H1 (cell line): ENCODE measurements at regions not wholly inside any gene's neighbourhood (a gene's known extent, or its start where the extent isn't known, plus 50 kb on each side); places are given as distances from the start of the nearest gene placed in this dataset.

Experiments
- CTCF ChIA-PET: fragments of 300-600 bp; sonication (Branson Sonifier 250); formaldehyde crosslinking; loops from one replicate; lab custom pipeline; 2021; ENCODE audit not compliant: partially characterized antibody; lab: Charles Lee
- POLR2A ChIA-PET: fragments of 300-600 bp; sonication (Branson Sonifier 250); formaldehyde crosslinking; loops from one replicate; lab custom pipeline; 2021; ENCODE audit warnings: inconsistent platforms; ENCODE audit not compliant: partially characterized antibody; lab: Charles Lee
- DNase-seq, 2 experiments: peaks; one replicate each; pipeline versions ENCODE4 v3.0.0 to v3.0.0-alpha.2; 2010 to 2022; ENCODE audit warnings: low spot score in 2 of 2, low read depth in 1 of 2, mixed read lengths in 1 of 2
- FAIRE-seq: peaks from 2 replicates; lab custom pipeline; 2011; peaks lifted over from hg19 to GRCh38; lab: Jason Lieb, UNC
- H2AFZ ChIP-seq: 2 replicates; pipeline ENCODE4 v1.8.1; 2012; ENCODE audit warnings: low read length, inconsistent platforms
- H2AK5ac ChIP-seq: 2 replicates; pipeline ENCODE4 v1.6.1; 2013; ENCODE audit warnings: low read depth, low read length
- H2BK120ac ChIP-seq: replicated peaks from 2 replicates; pipeline ENCODE3; 2013; ENCODE audit warnings: low read depth, low read length, inconsistent platforms
- H2BK12ac ChIP-seq: 2 replicates; pipeline ENCODE4 v1.6.1; 2013; ENCODE audit warnings: low read depth, low read length
- H2BK15ac ChIP-seq: 2 replicates; pipeline ENCODE4 v1.6.1; 2013; ENCODE audit warnings: low read length
- H2BK20ac ChIP-seq: 2 replicates; pipeline ENCODE4 v1.6.1; 2013; ENCODE audit warnings: low read length
- H2BK5ac ChIP-seq: 2 replicates; pipeline ENCODE4 v1.6.1; 2013; ENCODE audit warnings: low read depth, low read length
- H3K14ac ChIP-seq: 2 replicates; pipeline ENCODE4 v1.6.1; 2013; ENCODE audit warnings: inconsistent platforms; ENCODE audit not compliant: insufficient read length
- H3K18ac ChIP-seq: 2 replicates; pipeline ENCODE4 v1.6.1; 2013; ENCODE audit warnings: low read length; ENCODE audit errors: extremely low read depth
- H3K23ac ChIP-seq: 2 replicates; pipeline ENCODE4 v1.6.1; 2013; ENCODE audit warnings: inconsistent platforms; ENCODE audit not compliant: insufficient read length
- H3K23me2 ChIP-seq: 2 replicates; pipeline ENCODE4 v1.6.1; 2013; ENCODE audit warnings: low read depth, low read length
- H3K27ac ChIP-seq: 2 replicates; pipeline ENCODE4 v1.6.1; 2011; ENCODE audit warnings: low read depth, low read length, inconsistent platforms
- H3K27me3 ChIP-seq, 4 experiments: replicated peaks in 1 of 4; 1 replicate in 1 of 4; 2 replicates in 3 of 4; pipeline versions ENCODE4 v1.6.1 to v1.8.1; 2011 to 2013; ENCODE audit warnings: low read length in 3 of 4, mild to moderate bottlenecking in 3 of 4, inconsistent platforms in 2 of 4, mixed read lengths in 2 of 4, moderate library complexity in 1 of 4; ENCODE audit not compliant: control insufficient read depth in 3 of 4, insufficient read depth in 3 of 4; ENCODE audit errors: extremely low read depth in 1 of 4
- H3K36me3 ChIP-seq, 4 experiments: 2 replicates each; pipeline versions ENCODE4 v1.6.1 to v1.8.1; 2011 to 2013; ENCODE audit warnings: mild to moderate bottlenecking in 4 of 4, low read length in 3 of 4, moderate library complexity in 2 of 4, control low read depth in 1 of 4, inconsistent platforms in 1 of 4; ENCODE audit not compliant: insufficient read depth in 4 of 4, control insufficient read depth in 2 of 4
- H3K4ac ChIP-seq: replicated peaks from 2 replicates; pipeline ENCODE3; 2013; ENCODE audit warnings: low read length, low read depth, mixed read lengths, inconsistent platforms; ENCODE audit not compliant: insufficient read length
- H3K4me1 ChIP-seq, 4 experiments: replicated peaks in 1 of 4; 1 replicate in 1 of 4; 2 replicates in 3 of 4; pipeline versions ENCODE4 v1.6.1 to v1.8.1; 2011 to 2013; ENCODE audit warnings: low read length in 3 of 4, inconsistent platforms in 2 of 4, mixed read lengths in 1 of 4; ENCODE audit not compliant: insufficient read depth in 4 of 4, control insufficient read depth in 3 of 4
- H3K4me2 ChIP-seq, 2 experiments: 2 replicates each; pipeline versions ENCODE4 v1.6.1 to v1.8.1; 2011 to 2013; ENCODE audit warnings: low read depth in 2 of 2, low read length in 2 of 2, control low read depth in 1 of 2, inconsistent platforms in 1 of 2, mild to moderate bottlenecking in 1 of 2; ENCODE audit not compliant: insufficient read depth in 1 of 2
- H3K4me3 ChIP-seq, 4 experiments: fragments of 200-600, 300-600 bp in 1 of 4; sonication (generic), shearing (Covaris generic), sonication (Bioruptor Twin) in 1 of 4; 2 replicates each; pipeline versions ENCODE4 v1.5.1 to v1.8.1; 2011 to 2016; ENCODE audit warnings: low read length in 4 of 4, low read depth in 3 of 4, control low read depth in 2 of 4, inconsistent platforms in 2 of 4, mild to moderate bottlenecking in 2 of 4, mixed read lengths in 1 of 4, moderate library complexity in 1 of 4; ENCODE audit not compliant: insufficient read depth in 2 of 4; ENCODE audit errors: extremely low read depth in 1 of 4
- H3K56ac ChIP-seq: replicated peaks from 2 replicates; pipeline ENCODE3; 2013; ENCODE audit warnings: low read depth, mild to moderate bottlenecking, mixed read lengths, low read length, inconsistent platforms; ENCODE audit not compliant: insufficient read length
- H3K79me1 ChIP-seq: 2 replicates; pipeline ENCODE4 v1.6.1; 2013; ENCODE audit warnings: low read depth, low read length, control low read depth
- H3K79me2 ChIP-seq, 2 experiments: 2 replicates each; pipeline versions ENCODE4 v1.6.1 to v1.8.1; 2012 to 2013; ENCODE audit warnings: low read length in 2 of 2, mild to moderate bottlenecking in 2 of 2, inconsistent platforms in 1 of 2; ENCODE audit not compliant: insufficient read depth in 2 of 2, control insufficient read depth in 1 of 2
- H3K9ac ChIP-seq, 4 experiments: replicated peaks in 1 of 4; 1 replicate in 1 of 4; 2 replicates in 3 of 4; pipeline versions ENCODE4 v1.6.1 to v1.8.1; 2011 to 2013; ENCODE audit warnings: low read depth in 3 of 4, low read length in 3 of 4, control low read depth in 2 of 4, mild to moderate bottlenecking in 2 of 4, moderate library complexity in 2 of 4, inconsistent platforms in 1 of 4; ENCODE audit errors: extremely low read depth in 1 of 4
- H3K9me3 ChIP-seq, 2 experiments: 2 replicates each; pipeline versions ENCODE4 v1.6.1 to v1.8.1; 2012 to 2013; ENCODE audit warnings: mild to moderate bottlenecking in 2 of 2, moderate library complexity in 2 of 2, control low read depth in 1 of 2, inconsistent platforms in 1 of 2, low read depth in 1 of 2, low read length in 1 of 2, mixed read lengths in 1 of 2; ENCODE audit not compliant: insufficient read depth in 2 of 2
- H4K20me1 ChIP-seq, 2 experiments: replicated peaks in 1 of 2; 2 replicates each; pipeline versions ENCODE3 to v1.8.1; 2011 to 2013; ENCODE audit warnings: inconsistent platforms in 2 of 2, low read length in 2 of 2, mild to moderate bottlenecking in 1 of 2; ENCODE audit not compliant: insufficient read depth in 2 of 2, control insufficient read depth in 1 of 2
- H4K5ac ChIP-seq: 2 replicates; pipeline ENCODE4 v1.6.1; 2013; ENCODE audit warnings: low read length, low read depth, mixed read lengths, inconsistent platforms; ENCODE audit not compliant: insufficient read length
- H4K8ac ChIP-seq: 2 replicates; pipeline ENCODE4 v1.8.0; 2013; ENCODE audit warnings: mild to moderate bottlenecking, moderate library complexity, low read length, inconsistent platforms; ENCODE audit not compliant: insufficient read depth; ENCODE audit errors: extremely low read depth
- H4K91ac ChIP-seq: replicated peaks from 2 replicates; pipeline ENCODE3; 2013; ENCODE audit warnings: low read length, mixed read lengths, inconsistent platforms; ENCODE audit not compliant: insufficient read length
- WGBS, 2 experiments: shearing (Covaris generic) in 1 of 2; methylation state at CpG; one replicate each; pipeline versions ENCODE4 v1.1.6 to v1.1.7; 2013 to 2015; ENCODE audit warnings: low lambda C conversion rate in 2 of 2, mixed read lengths in 2 of 2, inconsistent platforms in 1 of 2, low coverage in 1 of 2, missing lambda C conversion rate in 1 of 2; ENCODE audit not compliant: insufficient replicate concordance in 2 of 2, insufficient coverage in 1 of 2, insufficient read length in 1 of 2; ENCODE audit errors: extremely low coverage in 1 of 2, missing lambda C conversion rate in 1 of 2; 5-methylcytosine and 5-hydroxymethylcytosine counted together

DNA sequence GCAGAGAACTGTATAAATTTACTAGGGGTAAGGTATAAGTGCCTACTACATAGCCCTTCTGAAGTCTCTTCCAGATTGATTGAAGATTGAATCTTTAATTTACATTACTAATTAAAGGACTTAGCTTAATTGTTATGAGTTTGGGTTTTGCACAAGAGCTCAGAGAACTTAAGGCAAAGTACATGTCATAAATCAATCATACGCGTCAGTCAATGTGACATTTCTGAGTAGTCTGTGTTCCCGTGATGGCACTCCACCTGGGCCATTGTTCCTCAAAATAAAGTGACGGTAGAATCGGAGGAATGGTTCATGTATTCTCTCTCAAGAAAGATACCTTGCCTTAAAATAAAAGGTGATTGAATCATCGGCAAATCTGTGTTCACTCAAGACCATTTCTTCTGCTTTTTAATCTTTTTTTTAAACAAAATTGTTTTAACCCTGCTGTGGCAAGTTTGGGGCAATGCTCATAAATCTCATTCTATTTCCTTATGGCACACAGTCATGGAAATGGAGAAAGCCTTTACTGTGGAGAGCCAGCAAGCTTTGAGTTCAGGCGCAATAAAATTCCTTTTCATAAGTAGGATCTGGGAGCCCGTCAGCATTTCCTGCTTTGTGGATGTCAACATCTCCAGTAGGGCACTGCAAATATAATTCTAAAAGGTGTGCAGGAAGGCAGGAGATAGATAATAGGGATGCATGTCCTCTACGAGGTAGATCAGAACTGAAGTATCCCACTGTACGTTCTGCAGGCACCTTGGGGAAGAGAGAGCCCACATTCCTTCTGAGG, 427.4 kb downstream of the GATA3 start:
- CTCF ChIA-PET = interaction anchor here (0.6 to 1.4 kb wide), 3 partner anchors 32 to 38 kb away, joined by 3 read pairs; no protein-coding TSS in a partner anchor
- FAIRE-seq = no peak
- 93% methylated on average over 10 of the region's 10 CpGs; no CpG with 5 or more reads in 1 of the 2 experiments for WGBS, 2 experiments

More for the DNA sequence above, 427.4 kb downstream of the GATA3 start:
- no peak overlapping the region for H2AFZ ChIP-seq
- no peak overlapping the region for H3K4ac ChIP-seq
- no peak overlapping the region for H3K18ac ChIP-seq
- H3K23ac ChIP-seq = no peak overlapping the region
- H3K79me1 ChIP-seq = no peaks in the 10 kb centered on the region
- POLR2A ChIA-PET = interaction anchor here (0.6 kb wide), 1 partner anchor 18 kb away, joined by 3 read pairs; no protein-coding TSS in a partner anchor
- H2BK12ac ChIP-seq = no peak overlapping the region
- DNase-seq = no peak
- H3K56ac ChIP-seq = no peak overlapping the region
- no peak overlapping the region for H2BK5ac ChIP-seq
- no peak overlapping the region for H3K27ac ChIP-seq
- no peak overlapping the region for H3K4me3 ChIP-seq
- no peaks in the 10 kb centered on the region for H3K4me1 ChIP-seq
- H3K27me3 ChIP-seq = no peaks in the 10 kb centered on the region
- no peaks in the 10 kb centered on the region for H4K20me1 ChIP-seq
- H3K9me3 ChIP-seq = peaks cover 3 to 6% of the 10 kb centered on the region in 2 experiments; a peak in 2 of 4 replicates
- H2BK20ac ChIP-seq = no peak overlapping the region
- H2BK15ac ChIP-seq = no peak overlapping the region
- H4K5ac ChIP-seq = no peak overlapping the region
- H2BK120ac ChIP-seq = no peak overlapping the region
- no peaks in the 10 kb centered on the region for H3K79me2 ChIP-seq
- H3K14ac ChIP-seq = no peak overlapping the region
- H4K8ac ChIP-seq = no peak overlapping the region
- H3K9ac ChIP-seq = no peak overlapping the region
- no peaks in the 10 kb centered on the region for H3K36me3 ChIP-seq
- no peaks in the 10 kb centered on the region for H3K23me2 ChIP-seq
- no peak overlapping the region for H3K4me2 ChIP-seq
- H4K91ac ChIP-seq = no peak overlapping the region
- no peak overlapping the region for H2AK5ac ChIP-seq
